ENCODE measurements at regions not wholly inside any gene's neighbourhood (a gene's known extent, or its start where the extent isn't known, plus 50 kb on each side); places are given as distances from the start of the nearest gene placed in this dataset.

- Histone ChIP-seq H3K27ac (no peak overlapping the region), H3K36me3 (no peaks in the 10 kb centered on the region), H3K4me1 (no peaks in the 10 kb centered on the region), H4K20me1 (no peaks in the 10 kb centered on the region), H3K4me2 (no peak overlapping the region), H3K4me3 (no peak overlapping the region), H3K9ac (no peak overlapping the region), H3K27me3 (no peaks in the 10 kb centered on the region), H3K9me3 (no peaks in the 10 kb centered on the region)
- no peak for TF ChIP-seq Cebpa-rat (IDR thresholded peaks at IDR 0.05)
These were observed 437.3 kb downstream of the METTL15 start for GRCh38 chr11:28545536-28545935.

GRCh38 chr11:28542561-28542960 is 434.4 kb downstream of the METTL15 start:
- Histone ChIP-seq H3K27me3 (no peaks in the 10 kb centered on the region), H3K9me3 (no peaks in the 10 kb centered on the region), H3K36me3 (no peaks in the 10 kb centered on the region), H3K27ac (no peak overlapping the region), H4K20me1 (no peaks in the 10 kb centered on the region), H3K4me3 (no peak overlapping the region), H3K9ac (no peak overlapping the region), H3K4me2 (no peak overlapping the region), H3K4me1 (no peaks in the 10 kb centered on the region)
- TF ChIP-seq Cebpa-rat (IDR thresholded peaks at IDR 0.05), result no peak

- Histone ChIP-seq H3K27ac (no peak overlapping the region), H3K4me1 (no peaks in the 10 kb centered on the region), H3K9ac (no peak overlapping the region), H3K4me2 (no peak overlapping the region), H4K20me1 (no peaks in the 10 kb centered on the region), H3K36me3 (no peaks in the 10 kb centered on the region), H3K4me3 (no peak overlapping the region), H3K9me3 (no peaks in the 10 kb centered on the region), H3K27me3 (no peaks in the 10 kb centered on the region)
- TF ChIP-seq Cebpa-rat (IDR thresholded peaks at IDR 0.05), result no peak
These were observed 431.2 kb downstream of the METTL15 start for GRCh38 chr11:28539239-28540030.

- no peak overlapping the region for H3K4me2 ChIP-seq
- H3K9ac ChIP-seq, result no peak overlapping the region
- TF ChIP-seq Cebpa-rat (IDR thresholded peaks at IDR 0.05), result no peak
- no peaks in the 10 kb centered on the region for H3K9me3 ChIP-seq
- no peak overlapping the region for H3K27ac ChIP-seq
- H3K4me3 ChIP-seq, result no peak overlapping the region
- no peaks in the 10 kb centered on the region for H3K27me3 ChIP-seq
- no peaks in the 10 kb centered on the region for H3K4me1 ChIP-seq
- H3K36me3 ChIP-seq, result no peaks in the 10 kb centered on the region
- H4K20me1 ChIP-seq, result no peaks in the 10 kb centered on the region
These were observed 429.6 kb downstream of the METTL15 start for GRCh38 chr11:28537822-28538221.

- H3K9ac ChIP-seq, result no peak overlapping the region
- H3K27me3 ChIP-seq, result no peaks in the 10 kb centered on the region
- no peak for TF ChIP-seq Cebpa-rat (IDR thresholded peaks at IDR 0.05)
- H4K20me1 ChIP-seq, result no peaks in the 10 kb centered on the region
- no peaks in the 10 kb centered on the region for H3K36me3 ChIP-seq
- no peaks in the 10 kb centered on the region for H3K9me3 ChIP-seq
- no peak overlapping the region for H3K4me3 ChIP-seq
- H3K27ac ChIP-seq, result no peak overlapping the region
- H3K4me1 ChIP-seq, result no peaks in the 10 kb centered on the region
- no peak overlapping the region for H3K4me2 ChIP-seq
These were observed 428.5 kb downstream of the METTL15 start for GRCh38 chr11:28536504-28537267.

- Histone ChIP-seq H3K36me3 (no peaks in the 10 kb centered on the region), H4K20me1 (no peaks in the 10 kb centered on the region), H3K27me3 (no peaks in the 10 kb centered on the region), H3K4me3 (no peak overlapping the region), H3K4me2 (no peak overlapping the region), H3K4me1 (no peaks in the 10 kb centered on the region), H3K27ac (no peak overlapping the region), H3K9me3 (no peaks in the 10 kb centered on the region), H3K9ac (no peak overlapping the region)
- no peak for TF ChIP-seq Cebpa-rat (IDR thresholded peaks at IDR 0.05)
These were observed 427.5 kb downstream of the METTL15 start for GRCh38 chr11:28535677-28536076.

- Histone ChIP-seq H3K4me1 (no peaks in the 10 kb centered on the region), H4K20me1 (no peaks in the 10 kb centered on the region), H3K4me3 (no peak overlapping the region), H3K9ac (no peak overlapping the region), H3K27me3 (no peaks in the 10 kb centered on the region), H3K9me3 (peaks cover 21% of the 10 kb centered on the region), H3K4me2 (no peak overlapping the region), H3K36me3 (no peaks in the 10 kb centered on the region), H3K27ac (no peak overlapping the region)
- TF ChIP-seq Cebpa-rat (IDR thresholded peaks at IDR 0.05), result no peak
These were observed 421.6 kb downstream of the METTL15 start for GRCh38 chr11:28529540-28530410.

- no peak for TF ChIP-seq Cebpa-rat (IDR thresholded peaks at IDR 0.05)
- Histone ChIP-seq H3K9me3 (peaks cover 21% of the 10 kb centered on the region), H3K4me1 (no peaks in the 10 kb centered on the region), H4K20me1 (no peaks in the 10 kb centered on the region), H3K9ac (no peak overlapping the region), H3K4me3 (no peak overlapping the region), H3K36me3 (no peaks in the 10 kb centered on the region), H3K27me3 (no peaks in the 10 kb centered on the region), H3K27ac (no peak overlapping the region), H3K4me2 (no peak overlapping the region)
These were observed 420.9 kb downstream of the METTL15 start for GRCh38 chr11:28529046-28529445.

GRCh38 chr11:28528217-28528616 is 420.0 kb downstream of the METTL15 start:
- Histone ChIP-seq H3K9ac (no peak overlapping the region), H4K20me1 (no peaks in the 10 kb centered on the region), H3K4me1 (no peaks in the 10 kb centered on the region), H3K36me3 (no peaks in the 10 kb centered on the region), H3K9me3 (peaks cover 21% of the 10 kb centered on the region), H3K4me3 (no peak overlapping the region), H3K27me3 (no peaks in the 10 kb centered on the region), H3K4me2 (no peak overlapping the region), H3K27ac (no peak overlapping the region)
- TF ChIP-seq Cebpa-rat (IDR thresholded peaks at IDR 0.05), result no peak

GRCh38 chr11:28526406-28526751 is 418.2 kb downstream of the METTL15 start:
- Histone ChIP-seq H3K4me2 (no peak overlapping the region), H3K9ac (no peak overlapping the region), H3K4me1 (no peaks in the 10 kb centered on the region), H3K9me3 (peaks cover 21% of the 10 kb centered on the region), H3K27me3 (no peaks in the 10 kb centered on the region), H3K4me3 (no peak overlapping the region), H4K20me1 (no peaks in the 10 kb centered on the region), H3K36me3 (no peaks in the 10 kb centered on the region), H3K27ac (no peak overlapping the region)
- no peak for TF ChIP-seq Cebpa-rat (IDR thresholded peaks at IDR 0.05)
